ENCODE measurements at regions not wholly inside any gene's neighbourhood (a gene's known extent, or its start where the extent isn't known, plus 50 kb on each side); places are given as distances from the start of the nearest gene placed in this dataset.

GRCh38 chr7:46707973-46708372 lies 786.9 kb upstream of the IGFBP3 start:
- no peak overlapping the region for H3K4me3 ChIP-seq (ENCODE audit: low read depth, low read length)
- TF ChIP-seq MAX (IDR thresholded peaks at IDR 0.05; ENCODE audit: low read depth, low read length) = no peak
- no peak for TF ChIP-seq MYC (IDR thresholded peaks at IDR 0.05; ENCODE audit: low read depth, low read length)
- no peak for TF ChIP-seq CTCF (IDR thresholded peaks at IDR 0.05; ENCODE audit: low read depth, low read length)
- no peak for TF ChIP-seq POLR2A (IDR thresholded peaks at IDR 0.05; ENCODE audit: extremely low read depth, insufficient read length)
- no peak for DNase-seq (ENCODE audit: low read depth)

GRCh38 chr7:46705386-46706255 lies 784.5 kb upstream of the IGFBP3 start:
- H3K4me3 ChIP-seq (ENCODE audit: low read depth, low read length) = no peak overlapping the region
- TF ChIP-seq MYC (IDR thresholded peaks at IDR 0.05; ENCODE audit: low read depth, low read length) (no peak), CTCF (IDR thresholded peaks at IDR 0.05; ENCODE audit: low read depth, low read length) (no peak), MAX (IDR thresholded peaks at IDR 0.05; ENCODE audit: low read depth, low read length) (no peak), POLR2A (IDR thresholded peaks at IDR 0.05; ENCODE audit: extremely low read depth, insufficient read length) (no peak)
- no peak for DNase-seq (ENCODE audit: low read depth)

- DNase-seq (ENCODE audit: low read depth) = no peak
- TF ChIP-seq MAX (IDR thresholded peaks at IDR 0.05; ENCODE audit: low read depth, low read length) = no peak
- TF ChIP-seq CTCF (IDR thresholded peaks at IDR 0.05; ENCODE audit: low read depth, low read length) = no peak
- no peak for TF ChIP-seq POLR2A (IDR thresholded peaks at IDR 0.05; ENCODE audit: extremely low read depth, insufficient read length)
- no peak for TF ChIP-seq MYC (IDR thresholded peaks at IDR 0.05; ENCODE audit: low read depth, low read length)
- H3K4me3 ChIP-seq (ENCODE audit: low read depth, low read length) = no peak overlapping the region
Observed at GRCh38 chr7:46696741-46697140, 775.7 kb upstream of the IGFBP3 start.

GRCh38 chr7:46695051-46695708 lies 774.1 kb upstream of the IGFBP3 start:
- TF ChIP-seq POLR2A (IDR thresholded peaks at IDR 0.05; ENCODE audit: extremely low read depth, insufficient read length) (no peak), MYC (IDR thresholded peaks at IDR 0.05; ENCODE audit: low read depth, low read length) (no peak), MAX (IDR thresholded peaks at IDR 0.05; ENCODE audit: low read depth, low read length) (no peak), CTCF (IDR thresholded peaks at IDR 0.05; ENCODE audit: low read depth, low read length) (no peak)
- no peak overlapping the region for H3K4me3 ChIP-seq (ENCODE audit: low read depth, low read length)
- no peak for DNase-seq (ENCODE audit: low read depth)

DNA sequence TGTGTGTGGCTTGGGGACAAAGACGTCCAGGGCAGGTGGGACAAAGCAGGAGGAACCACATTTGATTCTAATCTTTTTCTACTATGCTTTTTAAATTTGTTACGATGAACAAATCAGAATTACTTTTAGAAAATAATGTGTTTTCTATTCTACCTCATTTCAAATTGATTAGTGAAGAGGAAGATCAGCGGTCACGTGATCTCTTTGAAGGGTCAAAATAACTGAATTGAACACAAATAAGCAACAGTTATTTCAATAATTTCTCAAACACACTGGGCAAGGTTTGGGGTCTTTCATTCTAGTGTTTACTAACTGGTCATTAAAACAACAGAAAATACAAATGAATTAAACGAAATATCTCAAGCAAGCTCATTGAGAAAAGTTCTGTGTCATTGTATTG lies 773.0 kb upstream of the IGFBP3 start:
- no peak for DNase-seq (ENCODE audit: low read depth)
- TF ChIP-seq MYC (IDR thresholded peaks at IDR 0.05; ENCODE audit: low read depth, low read length) = no peak
- TF ChIP-seq MAX (IDR thresholded peaks at IDR 0.05; ENCODE audit: low read depth, low read length) = no peak
- no peak for TF ChIP-seq POLR2A (IDR thresholded peaks at IDR 0.05; ENCODE audit: extremely low read depth, insufficient read length)
- H3K4me3 ChIP-seq (ENCODE audit: low read depth, low read length) = no peak overlapping the region

DNA sequence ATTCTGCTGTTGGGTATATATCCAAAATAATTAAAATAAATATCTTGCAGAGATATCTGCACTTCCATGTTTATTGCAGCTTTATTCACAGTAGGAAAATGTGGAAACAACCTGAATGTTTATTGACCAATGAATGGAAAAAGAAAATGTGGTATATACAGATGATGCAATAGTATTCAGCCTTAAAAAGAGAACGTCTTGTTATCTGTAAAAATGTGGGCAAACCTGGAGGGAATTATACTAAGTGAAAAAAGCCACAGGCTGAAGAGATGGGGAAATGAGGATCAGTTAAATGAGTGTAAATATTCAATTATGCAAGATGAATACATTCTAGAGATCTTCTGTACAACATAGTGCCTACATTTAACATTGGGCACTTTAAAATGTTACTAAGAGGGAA lies 766.1 kb upstream of the IGFBP3 start:
- TF ChIP-seq POLR2A (IDR thresholded peaks at IDR 0.05; ENCODE audit: extremely low read depth, insufficient read length) (no peak), CTCF (IDR thresholded peaks at IDR 0.05; ENCODE audit: low read depth, low read length) (no peak), MAX (IDR thresholded peaks at IDR 0.05; ENCODE audit: low read depth, low read length) (no peak), MYC (IDR thresholded peaks at IDR 0.05; ENCODE audit: low read depth, low read length) (no peak)

More for the DNA sequence above, 766.1 kb upstream of the IGFBP3 start:
- DNase-seq (ENCODE audit: low read depth) = no peak
- no peak overlapping the region for H3K4me3 ChIP-seq (ENCODE audit: low read depth, low read length)
